Endothelial cell (in vitro differentiated cells): ENCODE measurements at regions not wholly inside any gene's neighbourhood (a gene's known extent, or its start where the extent isn't known, plus 50 kb on each side); places are given as distances from the start of the nearest gene placed in this dataset.
"Not testable (repeated sequence)": the region's sequence is repeated elsewhere in the genome, so short reads cannot be mapped to it uniquely, and the experiment has no call there.

ENCODE experiments used
- DNase-seq: peaks from one replicate; pipeline ENCODE4 v3.0.0; 2021; ENCODE audit warnings: low spot score
- H3K27ac Mint-ChIP-seq: one replicate; pipeline ENCODE4 v1.8.0; 2021; ENCODE audit warnings: mixed read lengths, inconsistent platforms; ENCODE audit not compliant: unreplicated experiment
- H3K27me3 Mint-ChIP-seq: one replicate; pipeline ENCODE4 v1.8.0; 2021; ENCODE audit warnings: mild to moderate bottlenecking, moderate library complexity, mixed read lengths, inconsistent platforms; ENCODE audit not compliant: unreplicated experiment
- H3K36me3 Mint-ChIP-seq: one replicate; pipeline ENCODE4 v1.8.0; 2021; ENCODE audit warnings: mild to moderate bottlenecking, low read depth, mixed read lengths, inconsistent platforms; ENCODE audit not compliant: unreplicated experiment
- H3K4me1 Mint-ChIP-seq: one replicate; pipeline ENCODE4 v1.8.0; 2021; ENCODE audit warnings: mild to moderate bottlenecking, mixed read lengths, inconsistent platforms; ENCODE audit not compliant: unreplicated experiment
- H3K4me3 Mint-ChIP-seq: one replicate; pipeline ENCODE4 v1.8.0; 2021; ENCODE audit warnings: mild to moderate bottlenecking, mixed read lengths, inconsistent platforms; ENCODE audit not compliant: unreplicated experiment
- H3K9me3 Mint-ChIP-seq: one replicate; pipeline ENCODE4 v1.8.0; 2021; ENCODE audit warnings: mixed read lengths, inconsistent platforms; ENCODE audit not compliant: unreplicated experiment
- CTCF ChIP-seq: fragments of 200-600 bp; sonication (generic); IDR thresholded peaks from one replicate; pipeline ENCODE4 v1.5.0; 2021; ENCODE audit warnings: antibody characterized with exemption; ENCODE audit not compliant: unreplicated experiment

- TF ChIP-seq CTCF: no peak
- Mint-ChIP-seq H3K36me3 (peaks cover 7% of the 10 kb centered on the region), H3K4me1 (no peaks in the 10 kb centered on the region), H3K4me3 (no peak overlapping the region), H3K27me3 (peaks cover 4% of the 10 kb centered on the region), H3K9me3 (peaks cover 31% of the 10 kb centered on the region), H3K27ac (no peak overlapping the region)
- DNase-seq: no peak
These were observed 2177.4 kb upstream of the DEFB115 start for GRCh38 chr20:29079769-29080690.

GRCh38 chr20:29081712-29082111, 2175.8 kb upstream of the DEFB115 start:
- peaks cover 29% of the 10 kb centered on the region for H3K9me3 Mint-ChIP-seq
- H3K4me1 Mint-ChIP-seq, H3K27me3 Mint-ChIP-seq, H3K4me3 Mint-ChIP-seq, H3K36me3 Mint-ChIP-seq, DNase-seq, H3K27ac Mint-ChIP-seq: not testable (repeated sequence)

GRCh38 chr20:29085625-29086024, 2171.8 kb upstream of the DEFB115 start:
- peaks cover 28% of the 10 kb centered on the region for H3K9me3 Mint-ChIP-seq
- TF ChIP-seq CTCF: no peak
- no peak overlapping the region for H3K27ac Mint-ChIP-seq
- H3K4me1 Mint-ChIP-seq: no peaks in the 10 kb centered on the region
- DNase-seq: no peak
- H3K36me3 Mint-ChIP-seq: peaks cover 3% of the 10 kb centered on the region
- no peak overlapping the region for H3K4me3 Mint-ChIP-seq
- peaks cover 3% of the 10 kb centered on the region for H3K27me3 Mint-ChIP-seq

GRCh38 chr20:29086145-29086718, 2171.2 kb upstream of the DEFB115 start:
- not testable (repeated sequence) for H3K27me3 Mint-ChIP-seq, H3K36me3 Mint-ChIP-seq, H3K4me1 Mint-ChIP-seq, H3K27ac Mint-ChIP-seq, DNase-seq, H3K4me3 Mint-ChIP-seq
- peaks cover 28% of the 10 kb centered on the region for H3K9me3 Mint-ChIP-seq

GRCh38 chr20:29086938-29087337, 2170.5 kb upstream of the DEFB115 start:
- peaks cover 3% of the 10 kb centered on the region for H3K36me3 Mint-ChIP-seq
- H3K27me3 Mint-ChIP-seq: peaks cover 3% of the 10 kb centered on the region
- H3K4me3 Mint-ChIP-seq: no peak overlapping the region
- no peaks in the 10 kb centered on the region for H3K4me1 Mint-ChIP-seq
- H3K27ac Mint-ChIP-seq: no peak overlapping the region
- TF ChIP-seq CTCF: no peak
- H3K9me3 Mint-ChIP-seq: peaks cover 28% of the 10 kb centered on the region
- DNase-seq: no peak

- not testable (repeated sequence) for DNase-seq, H3K27ac Mint-ChIP-seq, H3K4me3 Mint-ChIP-seq, H3K4me1 Mint-ChIP-seq, H3K27me3 Mint-ChIP-seq, H3K36me3 Mint-ChIP-seq
- peaks cover 28% of the 10 kb centered on the region for H3K9me3 Mint-ChIP-seq
These were observed 2169.6 kb upstream of the DEFB115 start for GRCh38 chr20:29087887-29088286.

- not testable (repeated sequence) for H3K27me3 Mint-ChIP-seq, DNase-seq, H3K27ac Mint-ChIP-seq, H3K4me1 Mint-ChIP-seq, H3K36me3 Mint-ChIP-seq, H3K4me3 Mint-ChIP-seq
- H3K9me3 Mint-ChIP-seq: peaks cover 28% of the 10 kb centered on the region
These were observed 2169.0 kb upstream of the DEFB115 start for GRCh38 chr20:29088472-29088871.

- not testable (repeated sequence) for H3K36me3 Mint-ChIP-seq, DNase-seq, H3K4me1 Mint-ChIP-seq, H3K27ac Mint-ChIP-seq, H3K27me3 Mint-ChIP-seq, H3K4me3 Mint-ChIP-seq
- peaks cover 23% of the 10 kb centered on the region for H3K9me3 Mint-ChIP-seq
These were observed 2168.1 kb upstream of the DEFB115 start for GRCh38 chr20:29089409-29089808.

- not testable (repeated sequence) for H3K4me3 Mint-ChIP-seq, H3K36me3 Mint-ChIP-seq, DNase-seq, H3K4me1 Mint-ChIP-seq, H3K27me3 Mint-ChIP-seq, H3K27ac Mint-ChIP-seq
- H3K9me3 Mint-ChIP-seq: peaks cover 18% of the 10 kb centered on the region
These were observed 2163.5 kb upstream of the DEFB115 start for GRCh38 chr20:29093958-29094357.
